Colonic mucosa (tissue), 4 donors: ENCODE measurements at regions not wholly inside any gene's neighbourhood (a gene's known extent, or its start where the extent isn't known, plus 50 kb on each side); places are given as distances from the start of the nearest gene placed in this dataset.

ENCODE experiments used
- DNase-seq: peaks from one replicate; pipeline ENCODE4 v3.0.0-alpha.2; 2020
- H3K27ac ChIP-seq: fragments of 200-600 bp; one replicate; pipeline ENCODE4 v1.8.0; 2021
- H3K27me3 ChIP-seq: fragments of 200-600 bp; one replicate; pipeline ENCODE4 v1.8.0; 2021
- H3K36me3 ChIP-seq: fragments of 200-600 bp; one replicate; pipeline ENCODE4 v1.8.0; 2021
- H3K4me1 ChIP-seq: fragments of 200-600 bp; one replicate; pipeline ENCODE4 v1.8.0; 2021; ENCODE audit warnings: mild to moderate bottlenecking
- H3K4me3 ChIP-seq: fragments of 200-600 bp; one replicate; pipeline ENCODE4 v1.8.0; 2021
- H3K9ac ChIP-seq, 2 donors: one replicate each; pipeline ENCODE4 v1.7.0; 2013; ENCODE audit warnings: control low read depth in 2 of 2, low read depth in 2 of 2, low read length in 2 of 2
- H3K9me3 ChIP-seq: fragments of 200-600 bp; one replicate; pipeline ENCODE4 v1.8.0; 2021
- CTCF ChIP-seq: fragments of 200-600 bp; IDR thresholded peaks from one replicate; pipeline ENCODE4 v1.8.0; 2022; ENCODE audit warnings: antibody characterized with exemption, mild to moderate bottlenecking
- intact Hi-C: fragments of 100-400 bp; cut with DNase I; formaldehyde crosslinking; loops from one replicate; pipeline ENCODE4 v1.14.1; 2022
- donor health status: healthy.
- donor health status: DM: no; HTN: no; CAD: no.
- donor health status: DM: no; HTN: no; CAD: no.

DNA sequence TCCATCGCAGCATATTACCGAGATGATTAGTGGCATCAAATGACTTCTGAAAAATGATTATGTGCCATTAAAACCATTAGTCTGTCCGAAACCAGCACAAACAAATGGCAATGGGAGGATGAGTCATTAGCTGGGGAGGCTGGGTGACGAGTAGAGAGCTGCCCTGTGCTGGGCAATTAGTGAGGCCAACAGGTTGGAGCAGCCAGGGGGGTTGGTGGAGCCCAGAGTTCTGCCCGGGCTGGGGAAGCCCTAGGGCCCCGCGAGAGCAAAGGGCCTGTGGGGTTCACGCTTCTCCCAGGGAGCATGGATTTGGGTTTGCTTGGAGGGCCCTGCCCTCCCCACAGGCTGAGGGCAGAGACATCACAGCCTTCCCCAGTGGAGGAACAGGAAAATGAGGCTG lies 152.1 kb upstream of the RPL38 start:
- H3K27ac ChIP-seq, result no peak overlapping the region
- intact Hi-C loops, result no loop called here
- no peaks in the 10 kb centered on the region for H3K36me3 ChIP-seq
- no peaks in the 10 kb centered on the region for H3K9me3 ChIP-seq
- no peak overlapping the region for H3K9ac ChIP-seq
- DNase-seq, result no peak
- H3K4me1 ChIP-seq, result no peaks in the 10 kb centered on the region
- H3K4me3 ChIP-seq, result no peak overlapping the region
- no peak for TF ChIP-seq CTCF
- no peaks in the 10 kb centered on the region for H3K27me3 ChIP-seq

GRCh38 chr17:74052993-74053711 lies 150.3 kb upstream of the RPL38 start:
- H3K27me3 ChIP-seq, result no peaks in the 10 kb centered on the region
- H3K9ac ChIP-seq, result no peak overlapping the region
- H3K9me3 ChIP-seq, result no peaks in the 10 kb centered on the region
- DNase-seq, result no peak
- no peaks in the 10 kb centered on the region for H3K36me3 ChIP-seq
- no peak overlapping the region for H3K27ac ChIP-seq
- no peaks in the 10 kb centered on the region for H3K4me1 ChIP-seq
- no peak overlapping the region for H3K4me3 ChIP-seq
- no peak for TF ChIP-seq CTCF
- intact Hi-C loops, result no loop called here

DNA sequence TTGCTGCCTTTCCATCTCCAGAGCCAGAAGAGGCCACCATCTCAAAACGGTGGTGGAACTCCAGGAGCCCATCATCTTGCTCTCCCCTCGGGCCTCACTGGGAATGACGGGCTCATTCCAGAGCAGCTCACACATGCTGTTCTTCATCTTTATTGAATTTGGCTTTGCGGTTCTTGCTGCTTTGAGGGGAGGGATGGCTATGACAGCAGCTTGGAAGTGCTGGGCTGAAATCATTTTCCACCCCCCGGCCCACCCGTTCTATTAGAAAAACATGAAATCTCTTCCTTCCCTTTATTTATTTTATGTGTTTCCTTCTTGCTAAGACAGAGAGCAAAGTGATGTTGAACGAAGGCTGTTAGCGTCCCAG lies 149.8 kb upstream of the RPL38 start:
- Histone ChIP-seq H3K4me1 (no peaks in the 10 kb centered on the region), H3K9me3 (no peaks in the 10 kb centered on the region), H3K27me3 (peaks cover under 1% of the 10 kb centered on the region), H3K9ac (no peak overlapping the region), H3K4me3 (no peak overlapping the region), H3K27ac (no peak overlapping the region), H3K36me3 (no peaks in the 10 kb centered on the region)
- TF ChIP-seq CTCF, result no peak
- DNase-seq, result no peak
- intact Hi-C loops, result no loop called here

DNA sequence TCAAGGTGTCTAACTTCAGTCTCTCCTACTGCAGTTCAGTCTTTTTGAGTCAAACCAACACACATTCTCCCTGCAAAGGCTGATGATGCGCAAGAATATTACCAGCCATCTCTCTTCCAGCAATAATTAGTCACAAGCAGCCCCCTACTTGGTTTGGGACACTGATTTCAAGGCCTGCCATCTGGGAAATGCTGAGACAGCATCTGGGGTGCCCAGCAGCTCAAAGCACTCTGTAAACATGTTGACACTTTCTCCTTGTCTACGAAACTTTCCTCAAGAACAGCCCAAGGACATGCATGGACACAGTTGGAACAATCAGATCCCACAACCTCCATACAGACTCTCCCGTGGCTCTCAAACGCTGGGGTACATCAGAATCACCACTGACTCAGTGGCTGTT lies 149.2 kb upstream of the RPL38 start:
- Histone ChIP-seq H3K36me3 (no peaks in the 10 kb centered on the region), H3K9me3 (no peaks in the 10 kb centered on the region), H3K4me3 (no peak overlapping the region), H3K27ac (no peak overlapping the region), H3K4me1 (no peaks in the 10 kb centered on the region), H3K9ac (no peak overlapping the region), H3K27me3 (peaks cover 3% of the 10 kb centered on the region)
- intact Hi-C loops, result no loop called here
- no peak for TF ChIP-seq CTCF
- no peak for DNase-seq

DNA sequence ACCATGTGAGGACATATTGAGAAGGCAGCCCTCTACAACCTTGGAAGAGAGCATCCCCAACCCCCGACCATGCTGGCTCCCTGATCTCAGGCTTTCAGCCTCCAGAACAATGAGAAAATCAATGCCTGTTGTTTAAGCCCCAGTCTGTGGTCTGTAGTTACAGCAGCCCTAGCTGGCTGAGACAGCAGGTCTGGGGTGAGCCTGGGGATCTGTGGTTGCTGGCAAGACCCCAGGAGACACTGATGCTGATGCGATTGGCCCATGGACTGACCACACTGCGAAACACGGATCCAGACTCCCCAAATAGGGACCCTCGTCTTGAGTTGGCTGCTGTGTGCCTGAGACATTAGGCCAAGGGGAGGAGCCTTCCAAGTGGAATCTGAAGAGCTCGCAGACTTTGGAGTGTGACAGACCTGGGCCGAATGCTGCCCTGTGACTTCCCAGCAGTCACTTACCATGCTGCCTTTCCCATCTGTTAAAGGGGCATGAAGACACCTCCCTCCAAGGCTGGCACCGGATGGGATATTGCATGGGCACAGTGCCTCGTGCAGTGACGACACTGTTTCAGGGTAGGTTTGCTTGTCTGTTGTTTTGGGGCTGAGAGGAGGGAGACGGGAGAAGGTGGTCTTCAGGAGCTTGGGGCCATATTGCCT lies 147.8 kb upstream of the RPL38 start:
- Histone ChIP-seq H3K4me1 (no peaks in the 10 kb centered on the region), H3K27me3 (peaks cover 3% of the 10 kb centered on the region), H3K9ac (no peak overlapping the region), H3K4me3 (no peak overlapping the region), H3K36me3 (no peaks in the 10 kb centered on the region), H3K27ac (no peak overlapping the region), H3K9me3 (no peaks in the 10 kb centered on the region)
- TF ChIP-seq CTCF, result no peak
- no peak for DNase-seq
- intact Hi-C loops, result no loop called here
